HG03175 (cell line): ENCODE measurements at regions not wholly inside any gene's neighbourhood (a gene's known extent, or its start where the extent isn't known, plus 50 kb on each side); places are given as distances from the start of the nearest gene placed in this dataset.
"Not testable (repeated sequence)": the region's sequence is repeated elsewhere in the genome, so short reads cannot be mapped to it uniquely, and the experiment has no call there.

Experiments used
- ATAC-seq: cut with Tn5 transposase; IDR thresholded peaks from one replicate; pipeline ENCODE4 v1.9.1; 2021; ENCODE audit warnings: mild to moderate bottlenecking, moderate library complexity; ENCODE audit not compliant: unreplicated experiment

DNA sequence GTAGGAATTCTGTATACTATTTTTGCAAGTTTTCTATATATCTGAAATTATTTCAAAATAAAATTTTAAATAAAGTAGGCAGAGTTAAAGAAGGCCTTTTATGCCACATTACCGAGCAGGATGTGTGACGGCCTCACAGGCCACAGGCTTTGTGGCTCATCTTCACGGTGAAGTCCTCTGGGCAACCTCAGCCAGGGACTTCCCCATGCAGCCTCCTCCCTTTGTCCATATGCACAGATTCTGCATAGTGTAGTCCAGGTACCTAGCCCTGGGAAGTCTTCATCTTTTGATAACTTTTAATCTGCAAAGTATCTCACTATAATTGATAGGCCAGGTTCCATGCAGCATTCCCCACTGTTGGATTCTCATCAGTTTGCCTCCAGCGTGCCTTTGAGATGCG is 62.8 kb downstream of the ARHGAP11B start:
- ATAC-seq: not testable (repeated sequence)

DNA sequence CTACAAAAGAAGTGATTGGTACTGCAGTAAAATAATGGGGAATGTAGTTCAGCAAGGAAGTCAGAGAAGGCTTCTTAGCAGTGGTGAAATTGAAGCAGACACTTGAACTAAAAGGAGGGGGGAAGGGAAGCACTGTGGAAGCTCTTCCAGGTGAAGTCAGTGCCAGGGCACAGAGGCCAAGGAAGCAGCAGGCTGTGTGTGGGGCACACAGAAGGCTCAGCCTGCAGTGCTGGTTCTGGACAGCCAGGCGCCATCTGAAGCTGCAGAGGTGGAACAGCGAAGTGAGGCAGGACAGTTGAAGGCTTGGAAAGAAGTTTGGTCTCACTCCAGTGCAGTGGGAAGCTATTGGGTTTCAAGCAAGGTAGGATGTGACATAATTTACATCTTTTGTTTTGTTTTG is 64.2 kb downstream of the ARHGAP11B start:
- ATAC-seq: not testable (repeated sequence)

DNA sequence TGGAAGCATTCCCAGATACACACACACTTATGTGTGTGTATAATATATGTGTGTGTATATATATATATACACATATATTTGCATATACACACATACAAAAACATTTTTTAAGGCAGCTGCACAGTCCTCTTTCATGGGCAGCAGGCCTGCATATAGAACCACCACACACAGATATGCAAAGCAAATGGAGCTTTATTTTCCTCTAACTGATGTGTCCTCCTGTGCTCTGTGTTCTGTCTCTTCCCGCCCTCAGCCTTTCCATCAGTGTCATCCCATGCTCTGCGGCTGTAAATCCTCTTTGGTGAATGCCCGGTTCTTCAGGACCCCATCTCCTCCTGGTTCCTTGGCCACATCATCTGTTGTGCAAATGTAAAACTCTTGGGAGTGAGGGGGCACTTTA is 69.9 kb downstream of the ARHGAP11B start:
- not testable (repeated sequence) for ATAC-seq

DNA sequence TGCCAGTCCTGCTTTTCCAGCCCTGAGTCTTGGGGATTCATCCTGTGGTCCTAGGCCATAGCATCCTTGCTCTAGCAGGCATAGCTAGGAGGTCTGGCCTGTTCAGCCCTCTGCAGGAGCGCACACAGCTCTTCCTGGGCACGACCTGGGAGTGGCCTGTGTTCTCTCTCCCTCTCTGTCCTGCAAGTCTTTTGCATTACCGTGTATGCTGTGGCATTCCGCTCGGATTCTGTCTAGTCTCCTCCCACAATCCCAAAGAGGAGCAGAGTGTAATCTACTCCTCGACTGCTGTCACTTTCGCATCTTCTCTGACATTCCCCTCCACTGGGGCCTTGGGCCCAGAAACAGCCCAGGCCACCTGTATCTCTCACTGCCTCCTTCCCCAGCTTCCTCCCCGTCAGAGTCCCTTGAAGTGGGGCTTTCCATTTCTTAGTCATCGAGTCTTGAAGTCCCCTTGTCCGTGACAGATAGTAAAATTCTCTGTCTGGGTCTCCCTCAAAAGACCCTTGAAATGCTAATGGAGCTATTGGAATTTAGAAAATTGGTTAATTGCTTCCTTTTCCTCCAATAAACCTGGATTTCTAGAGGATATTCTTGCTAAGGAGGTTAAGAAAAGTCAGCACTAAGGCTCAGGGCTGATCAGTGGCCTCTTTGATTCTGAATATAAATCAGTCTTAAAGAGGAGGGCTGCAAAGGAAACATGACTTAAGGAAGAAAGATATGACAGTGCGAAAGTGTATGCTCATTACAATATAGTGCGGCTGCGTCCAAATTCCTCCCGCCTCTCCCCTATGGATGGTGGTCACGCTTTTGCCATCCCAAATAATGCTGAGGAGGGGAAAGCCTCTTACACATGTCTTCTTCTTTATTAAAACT is 70.7 kb downstream of the ARHGAP11B start:
- ATAC-seq: peak; percentile 63

DNA sequence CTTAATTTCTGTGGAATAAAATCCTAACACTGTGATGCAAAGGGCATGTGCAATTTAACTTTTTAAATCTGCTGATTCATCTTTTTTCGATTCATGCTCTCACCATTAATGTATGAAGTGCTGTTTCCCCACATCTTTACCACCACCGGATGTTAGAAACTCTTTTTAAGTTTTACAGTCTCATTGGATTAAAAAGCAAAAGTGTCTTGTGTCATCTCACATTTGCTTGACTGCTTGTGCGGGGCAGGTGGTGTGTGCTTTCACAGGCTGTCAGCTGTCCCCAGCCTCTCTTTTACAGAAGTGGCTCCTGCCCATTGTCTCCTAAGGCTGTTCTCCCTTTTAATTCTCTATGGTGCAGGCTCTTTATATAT is 71.4 kb downstream of the ARHGAP11B start:
- ATAC-seq: peak; percentile 76

DNA sequence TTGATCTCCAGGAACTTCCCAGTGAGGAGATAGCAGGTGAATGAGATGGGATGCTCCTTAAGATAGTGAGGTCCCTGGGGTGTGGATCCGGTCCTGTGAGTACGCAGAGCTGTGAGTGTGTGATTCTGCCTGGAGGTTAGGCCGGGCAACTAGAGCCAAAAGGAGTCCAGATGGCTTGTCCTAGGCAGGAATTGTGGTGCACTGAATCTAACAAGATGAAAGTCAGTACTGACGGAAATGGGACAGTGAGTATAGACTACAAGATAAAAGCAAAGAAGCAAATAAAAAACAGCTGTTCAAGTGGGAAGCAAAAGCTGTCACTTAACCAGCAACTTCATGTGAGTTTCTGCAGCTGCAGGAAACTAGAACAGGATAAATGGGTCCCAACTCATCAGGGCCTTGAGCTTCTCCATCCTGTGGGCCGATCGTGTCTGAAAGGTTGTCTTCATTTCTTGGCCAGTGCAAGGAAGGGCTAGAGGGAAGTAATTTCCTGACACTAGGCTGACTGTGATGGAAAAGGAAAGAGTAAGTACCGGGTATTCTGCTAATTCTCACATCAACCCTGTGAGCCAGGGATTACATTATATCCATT is 74.2 kb downstream of the ARHGAP11B start:
- ATAC-seq: not testable (repeated sequence)

DNA sequence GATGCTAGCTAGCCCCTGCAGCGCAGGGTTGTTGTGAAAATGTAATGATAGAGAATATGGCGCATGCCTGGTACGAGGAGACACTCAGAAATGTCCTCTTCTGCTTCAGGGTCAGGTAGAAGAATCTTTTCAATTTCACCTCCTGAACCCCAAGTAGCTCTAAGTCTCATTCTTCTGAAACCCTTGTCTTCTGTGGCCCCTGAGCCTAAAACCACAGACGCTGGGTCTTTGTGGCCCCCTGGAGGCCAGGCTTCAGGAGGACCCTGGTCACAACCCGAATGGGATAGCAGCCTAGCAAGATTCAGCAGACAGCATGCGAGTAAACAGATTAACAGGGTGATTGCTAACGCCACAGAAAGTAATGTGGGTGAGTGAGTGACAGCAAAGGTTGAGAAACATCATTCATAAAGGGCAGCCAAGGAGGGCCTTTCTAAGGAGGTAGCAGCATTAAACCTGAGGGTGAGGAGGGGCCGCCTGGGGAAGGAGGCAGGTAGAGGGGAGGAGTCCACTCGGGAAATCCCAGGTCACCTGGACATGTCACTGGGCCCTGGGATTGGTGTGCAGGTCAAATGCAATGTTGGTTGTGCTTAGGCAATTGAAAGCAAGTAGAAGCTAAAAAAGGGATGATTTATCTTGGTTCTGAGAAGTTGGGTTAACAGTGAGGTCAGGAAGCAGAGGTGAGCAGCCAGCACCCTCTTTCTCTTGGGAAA is 82.2 kb downstream of the ARHGAP11B start:
- not testable (repeated sequence) for ATAC-seq

DNA sequence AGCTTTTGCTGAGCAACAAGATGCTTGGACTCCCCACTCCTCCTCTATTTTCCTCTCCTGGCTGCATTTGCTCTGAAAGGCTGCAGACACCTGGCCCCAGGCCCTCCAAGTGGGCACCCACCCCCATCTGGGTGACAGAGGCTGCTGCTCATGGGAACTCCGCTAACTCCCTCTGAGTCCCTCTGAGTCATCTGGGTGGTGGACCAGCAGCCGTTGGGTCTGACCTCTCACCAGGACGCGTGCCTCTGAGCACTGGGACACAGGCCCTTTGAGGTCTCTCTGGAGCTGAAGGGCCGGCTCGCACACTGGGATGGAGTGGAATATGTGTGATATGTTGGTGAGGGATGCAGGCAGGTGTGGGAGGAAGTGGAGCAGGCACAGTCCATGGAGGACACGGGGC is 82.9 kb downstream of the ARHGAP11B start:
- not testable (repeated sequence) for ATAC-seq

DNA sequence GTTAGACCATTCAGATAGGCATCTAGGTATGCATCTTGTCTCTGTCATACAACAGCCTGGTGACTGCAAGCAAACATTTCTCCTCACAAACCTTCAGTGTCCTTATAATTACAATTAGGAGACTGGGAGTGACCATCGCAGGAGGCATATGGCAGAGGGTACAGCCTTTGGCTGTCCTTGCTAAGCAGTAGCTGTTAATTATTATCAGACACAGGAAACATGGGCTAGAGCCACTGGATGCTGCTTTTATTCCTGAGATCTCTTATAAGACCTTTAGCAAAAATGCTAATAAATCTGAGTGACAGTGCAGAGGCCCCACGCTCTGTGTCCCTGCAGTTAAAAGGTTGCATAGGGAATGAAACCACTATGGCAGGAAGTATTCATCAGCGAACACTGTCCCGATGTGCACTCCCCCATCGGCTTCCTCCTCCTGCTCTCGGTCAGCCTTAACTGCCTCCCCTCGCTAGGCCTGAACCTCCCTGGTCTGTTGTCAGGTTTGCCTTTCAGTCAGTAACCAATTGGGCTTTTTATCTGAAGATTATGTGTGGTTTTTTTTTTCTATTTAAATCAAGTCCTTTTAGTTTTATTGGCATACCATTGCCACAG is 92.2 kb downstream of the ARHGAP11B start:
- ATAC-seq: peak; percentile 67

DNA sequence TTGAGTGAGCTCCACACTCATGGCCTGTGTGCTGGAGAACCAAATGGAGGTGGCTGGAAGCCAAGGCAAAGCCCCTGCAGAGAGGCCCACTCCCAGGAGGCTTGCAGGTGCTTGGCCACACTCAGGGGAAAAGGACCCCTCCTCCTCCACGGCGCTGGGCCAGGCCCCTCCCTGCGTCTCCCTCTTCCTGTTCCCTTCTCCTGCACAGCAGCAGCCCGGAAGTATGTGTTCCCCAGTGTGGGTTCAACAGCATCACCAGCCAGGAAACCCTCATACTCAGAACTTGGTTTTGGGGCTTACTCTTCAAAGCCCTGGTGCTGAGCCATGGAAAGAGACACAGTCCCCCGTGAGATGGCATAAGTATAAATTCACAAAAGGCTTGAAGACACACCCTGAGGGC is 93.4 kb downstream of the ARHGAP11B start:
- ATAC-seq: not testable (repeated sequence)

DNA sequence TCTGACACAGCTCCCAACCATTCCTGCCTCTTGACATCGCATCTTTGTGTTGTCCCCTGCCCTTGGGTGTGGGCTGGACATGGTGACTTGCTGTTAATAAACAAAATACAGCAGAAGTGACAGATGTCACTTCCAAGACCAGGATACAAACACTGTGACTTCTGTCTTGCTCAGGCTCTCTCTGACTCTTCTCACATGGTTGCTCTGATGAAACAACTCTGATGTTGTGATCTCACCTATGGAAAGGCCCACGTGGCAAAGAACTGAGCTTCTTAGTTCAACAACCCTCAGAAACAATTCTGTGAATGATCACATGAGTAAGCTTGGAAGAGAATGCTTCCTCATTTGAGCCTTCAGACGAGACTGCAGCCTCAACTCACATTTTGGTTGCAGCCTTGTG is 94.9 kb downstream of the ARHGAP11B start:
- not testable (repeated sequence) for ATAC-seq

DNA sequence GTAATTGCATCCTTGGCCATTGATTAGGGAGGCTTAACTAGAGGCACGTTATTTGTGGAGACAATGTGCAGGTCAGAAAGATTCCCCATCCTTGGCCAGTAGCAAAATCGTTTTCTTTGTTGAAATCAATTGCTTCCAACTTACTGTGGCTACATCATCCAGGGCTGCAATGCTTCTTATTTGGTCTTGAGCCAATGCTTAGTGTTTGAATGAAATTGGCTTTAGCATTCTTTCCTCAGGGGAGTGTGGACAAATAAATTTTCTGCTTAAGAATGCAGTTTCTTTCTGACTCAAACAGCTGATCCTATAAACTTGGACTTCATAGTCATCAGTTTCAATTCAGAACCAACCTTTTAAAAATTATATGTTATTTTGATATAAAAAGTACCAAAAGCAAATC is 95.6 kb downstream of the ARHGAP11B start:
- ATAC-seq: not testable (repeated sequence)

DNA sequence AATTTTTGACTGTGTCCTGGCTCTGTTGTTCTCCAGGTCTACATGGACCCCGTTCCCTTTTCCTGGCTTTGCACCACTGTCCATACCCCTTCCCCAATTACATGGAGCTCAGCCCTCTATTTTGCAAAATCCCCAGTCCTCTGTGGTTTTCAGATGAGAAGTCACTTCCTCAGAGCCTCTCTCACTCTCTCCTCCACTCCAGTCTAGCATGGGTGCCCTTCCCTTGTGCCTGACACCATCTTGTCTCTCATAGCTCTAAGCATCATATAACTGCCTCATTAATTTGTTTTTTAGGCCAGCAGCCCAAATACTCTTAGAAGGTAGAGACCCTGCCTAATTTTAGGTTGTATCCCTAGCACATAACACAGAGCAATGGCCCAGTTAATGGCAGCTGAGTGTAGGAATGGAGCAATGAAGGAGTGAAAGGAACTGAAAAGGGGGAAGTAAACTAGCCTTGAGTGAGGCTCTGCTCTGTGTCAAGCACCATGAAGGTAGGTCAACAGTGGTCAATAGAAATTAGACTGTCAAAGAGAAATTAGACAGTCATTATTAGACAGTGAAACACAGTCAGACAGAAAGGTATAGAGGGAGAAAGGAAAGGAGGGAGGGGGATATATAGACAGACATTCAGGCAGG is 97.7 kb downstream of the ARHGAP11B start:
- not testable (repeated sequence) for ATAC-seq

DNA sequence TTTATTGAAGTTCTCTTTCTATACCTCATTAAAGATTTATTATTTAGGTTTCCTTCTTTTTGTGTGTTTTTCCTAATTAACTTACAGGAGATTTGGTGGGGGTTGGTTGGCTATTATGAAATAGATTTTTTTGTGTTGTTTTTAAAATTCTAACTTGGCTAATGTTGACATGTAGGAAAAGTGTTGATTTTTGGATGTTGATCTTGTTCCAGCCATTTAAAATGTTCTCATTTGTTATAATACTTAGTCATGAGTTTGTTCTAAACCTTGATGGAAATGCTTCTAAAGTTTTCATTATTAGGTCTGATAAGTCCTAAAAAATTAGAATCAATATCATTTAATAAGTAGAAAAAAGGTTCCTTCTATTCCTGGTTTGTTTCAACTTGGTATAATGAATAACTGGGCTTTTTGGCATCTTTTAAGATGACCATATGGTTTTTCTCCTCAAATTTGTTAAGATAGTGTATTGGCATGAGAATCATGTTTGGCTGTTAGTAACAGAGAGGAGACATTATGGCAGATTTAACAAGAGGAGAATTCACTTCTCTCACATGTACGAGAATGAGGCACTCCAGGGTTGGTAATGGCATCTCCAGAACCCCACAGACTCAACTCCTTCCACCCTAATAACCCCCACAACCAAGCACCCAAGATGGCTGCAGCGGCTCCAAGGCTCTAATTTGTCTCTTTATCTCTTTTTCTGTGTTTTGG is 104.1 kb downstream of the ARHGAP11B start:
- not testable (repeated sequence) for ATAC-seq

DNA sequence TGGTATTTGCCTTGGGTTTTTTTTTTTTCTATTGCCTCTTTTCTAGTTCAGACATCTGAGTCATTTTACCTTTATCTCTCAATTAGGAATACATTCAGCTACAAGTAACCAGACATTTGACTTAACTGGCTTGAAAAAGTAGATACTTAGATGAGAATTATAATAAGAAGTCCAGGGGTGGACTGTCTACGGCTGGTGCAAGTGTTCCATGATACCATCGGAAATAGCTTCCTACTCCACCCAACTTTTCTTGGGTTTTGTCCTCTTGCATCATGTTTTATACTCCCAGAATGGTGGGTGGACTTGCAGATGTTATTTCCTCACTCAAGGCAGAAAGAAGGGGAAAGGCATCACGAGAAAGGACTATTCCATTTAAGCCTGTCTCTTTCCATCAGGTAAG is 104.7 kb downstream of the ARHGAP11B start:
- ATAC-seq: not testable (repeated sequence)

DNA sequence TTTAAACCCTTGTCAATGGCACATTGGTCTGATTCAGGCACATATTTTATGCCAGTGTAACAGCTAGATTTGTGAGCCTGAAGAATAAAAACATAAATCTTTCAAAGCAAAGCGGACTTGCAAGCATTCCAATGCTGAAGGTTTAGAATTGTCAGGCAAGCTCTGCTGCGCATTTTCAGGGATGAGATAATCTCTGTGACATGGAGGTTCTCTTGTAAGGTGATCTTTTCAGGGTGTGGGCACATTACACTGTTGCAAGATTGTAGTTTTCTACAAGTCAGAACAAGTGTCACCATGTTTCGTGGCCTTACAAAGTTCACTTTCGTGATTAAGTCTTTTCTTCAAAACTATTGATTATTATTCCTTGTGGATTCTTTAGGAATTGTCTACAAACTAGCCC is 106.2 kb downstream of the ARHGAP11B start:
- ATAC-seq: not testable (repeated sequence)

DNA sequence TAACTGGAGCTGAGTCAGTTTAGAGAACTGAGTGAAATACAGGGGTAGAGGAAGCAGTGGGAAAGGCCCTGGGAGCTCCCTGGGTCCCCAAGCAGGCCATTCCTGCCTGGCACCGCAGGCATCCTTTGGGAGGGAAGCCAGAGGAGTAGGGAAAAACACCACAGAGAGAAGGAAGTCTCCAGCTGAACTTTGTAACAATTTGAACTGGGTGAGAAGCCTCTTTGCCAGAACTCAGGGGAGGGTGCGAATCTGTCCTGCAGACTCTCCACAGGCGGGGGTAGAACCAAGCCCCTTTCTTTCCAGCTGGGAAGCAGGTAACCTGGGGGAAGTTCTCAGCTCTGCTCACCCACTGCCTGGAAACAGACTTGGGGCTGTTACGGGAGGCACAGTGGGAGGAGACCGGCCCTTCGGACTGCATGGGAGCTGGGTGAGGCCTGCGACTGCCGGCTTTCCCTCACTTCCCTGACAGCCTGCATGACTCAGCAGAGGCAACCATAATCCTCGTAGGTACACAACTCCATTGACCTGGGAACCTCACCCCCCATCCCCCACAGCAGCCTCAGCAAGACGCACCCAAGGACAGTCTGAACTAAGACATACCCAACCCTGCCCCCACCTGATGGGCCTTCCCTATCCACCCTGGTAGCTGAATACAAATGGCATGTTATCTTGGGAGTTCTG is 110.1 kb downstream of the ARHGAP11B start:
- not testable (repeated sequence) for ATAC-seq

DNA sequence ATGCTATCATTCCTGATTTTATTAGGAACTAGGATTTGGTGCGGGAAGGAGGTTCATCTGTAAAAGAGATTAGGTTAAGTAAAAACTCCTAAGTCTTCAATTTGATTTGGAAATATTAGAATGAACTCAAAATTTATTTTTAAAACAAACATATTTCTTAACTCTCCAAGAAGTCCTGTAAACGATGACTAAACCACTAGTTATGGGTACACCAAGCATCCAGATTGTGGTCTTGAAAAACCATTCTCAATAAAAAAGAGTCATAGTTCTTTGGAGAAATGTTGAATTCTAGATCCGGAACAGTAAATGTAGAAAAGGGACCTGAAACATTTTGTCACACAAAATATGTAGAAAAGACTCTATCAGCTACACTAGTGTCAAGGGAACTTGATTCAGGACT is 116.9 kb downstream of the ARHGAP11B start:
- not testable (repeated sequence) for ATAC-seq

DNA sequence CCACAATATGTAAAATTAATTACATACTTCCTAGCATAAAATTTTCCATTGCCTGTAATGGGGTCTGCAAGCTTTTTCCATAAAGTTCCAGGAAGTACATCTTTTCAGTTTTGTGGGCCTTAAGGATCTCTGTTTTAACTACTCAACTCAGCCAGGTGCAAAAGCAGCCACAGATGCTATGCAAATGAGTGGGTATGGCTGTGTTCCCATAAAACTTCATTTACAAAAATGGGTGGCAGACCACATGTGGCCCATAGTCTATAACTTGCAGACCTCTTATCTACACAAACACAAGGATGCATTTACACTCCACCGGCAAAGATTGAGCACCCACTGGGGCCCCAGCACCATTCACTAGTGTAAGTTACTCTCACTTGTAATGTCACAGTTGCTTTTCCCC is 123.1 kb downstream of the ARHGAP11B start:
- not testable (repeated sequence) for ATAC-seq
